GM23338 (cell line): ENCODE measurements at regions not wholly inside any gene's neighbourhood (a gene's known extent, or its start where the extent isn't known, plus 50 kb on each side); places are given as distances from the start of the nearest gene placed in this dataset.
"Not testable (repeated sequence)": the region's sequence is repeated elsewhere in the genome, so short reads cannot be mapped to it uniquely, and the experiment has no call there.

Experiments
- ATAC-seq: fragments of 200-7000 bp; cut with Tn5 transposase; 3 replicates; pipeline ENCODE4 v1.9.1; 2020
- DNase-seq: peaks from one replicate; pipeline ENCODE4 v3.0.0-alpha.2; 2015; ENCODE audit warnings: low spot score
- H2AFZ ChIP-seq: fragments of 200-600 bp; sonication (generic); 2 replicates; pipeline ENCODE4 v1.8.0; 2016; ENCODE audit warnings: antibody characterized with exemption, mild to moderate bottlenecking, moderate library complexity
- H3F3A ChIP-seq: fragments of 200-600 bp; sonication (generic); replicated peaks from 2 replicates; pipeline ENCODE4 v1.8.0; 2017; ENCODE audit warnings: antibody characterized with exemption, mixed run types, low read depth
- H3K27ac ChIP-seq: fragments of 200-600 bp; sonication (generic); 2 replicates; pipeline ENCODE4 v1.6.1; 2016; ENCODE audit warnings: low read depth
- H3K27me3 ChIP-seq: fragments of 200-600 bp; sonication (generic); 2 replicates; pipeline ENCODE4 v1.8.0; 2016; ENCODE audit warnings: mild to moderate bottlenecking, mixed run types, moderate library complexity; ENCODE audit not compliant: insufficient read depth
- H3K36me3 ChIP-seq: fragments of 200-600 bp; sonication (generic); 2 replicates; pipeline ENCODE4 v1.8.0; 2016; ENCODE audit warnings: mild to moderate bottlenecking; ENCODE audit not compliant: insufficient read depth
- H3K4me1 ChIP-seq: fragments of 200-600 bp; sonication (generic); 2 replicates; pipeline ENCODE4 v1.8.0; 2016; ENCODE audit warnings: mild to moderate bottlenecking, moderate library complexity; ENCODE audit not compliant: insufficient read depth
- H3K4me2 ChIP-seq: fragments of 200-600 bp; sonication (generic); 2 replicates; pipeline ENCODE4 v1.7.1; 2017; ENCODE audit warnings: mixed run types
- H3K4me3 ChIP-seq: fragments of 200-600 bp; sonication (generic); 2 replicates; pipeline ENCODE4 v1.6.1; 2016; ENCODE audit warnings: mixed run types
- H3K79me2 ChIP-seq: fragments of 200-600 bp; sonication (generic); replicated peaks from 2 replicates; pipeline ENCODE4 v1.8.0; 2017; ENCODE audit warnings: mild to moderate bottlenecking; ENCODE audit not compliant: insufficient read depth
- H3K9me2 ChIP-seq: fragments of 200-600 bp; sonication (generic); 2 replicates; pipeline ENCODE4 v1.8.0; 2017; ENCODE audit not compliant: insufficient read depth
- H4K20me1 ChIP-seq: fragments of 200-600 bp; sonication (generic); replicated peaks from 2 replicates; pipeline ENCODE4 v1.8.0; 2017; ENCODE audit warnings: mild to moderate bottlenecking; ENCODE audit not compliant: insufficient read depth
- H3K27ac Mint-ChIP-seq: 2 replicates; pipeline ENCODE4 v1.8.0; 2020; ENCODE audit warnings: inconsistent platforms, mild to moderate bottlenecking, moderate library complexity, mixed read lengths
- H3K27me3 Mint-ChIP-seq: 3 replicates; pipeline ENCODE4 v1.8.0; 2022; ENCODE audit warnings: low read depth, mild to moderate bottlenecking, moderate library complexity, mixed read lengths, inconsistent platforms; ENCODE audit not compliant: insufficient read depth, poor library complexity
- H3K36me3 Mint-ChIP-seq: 3 replicates; pipeline ENCODE4 v1.8.0; 2021; ENCODE audit warnings: low read depth, mild to moderate bottlenecking, inconsistent platforms, moderate library complexity, mixed read lengths
- H3K4me1 Mint-ChIP-seq: 3 replicates; pipeline ENCODE4 v1.8.0; 2020; ENCODE audit warnings: mild to moderate bottlenecking, inconsistent platforms, mixed read lengths
- H3K4me3 Mint-ChIP-seq: 3 replicates; pipeline ENCODE4 v1.8.0; 2021; ENCODE audit warnings: moderate library complexity, mild to moderate bottlenecking, inconsistent platforms, mixed read lengths
- H3K9me3 Mint-ChIP-seq: 3 replicates; pipeline ENCODE4 v1.8.0; 2020; ENCODE audit warnings: moderate library complexity, mild to moderate bottlenecking, inconsistent platforms, mixed read lengths
- EZH2 ChIP-seq: fragments of 200-600 bp; sonication (generic); IDR thresholded peaks from one replicate; pipeline ENCODE4 v1.8.0; 2017; ENCODE audit warnings: antibody characterized with exemption, mild to moderate bottlenecking, low read depth; ENCODE audit not compliant: unreplicated experiment
- ZNF114 ChIP-seq: fragments of 250-450 bp; sonication (Bioruptor Pico); IDR thresholded peaks from 2 replicates; pipeline ENCODE4 v1.5.0; 2020; ENCODE audit warnings: mild to moderate bottlenecking, moderate library complexity
- TF ChIP-seq, protein P1 (sequence below), 2 experiments: fragments of 200-600 bp in 1 of 2; sonication (generic) in 1 of 2; conservative IDR thresholded peaks; 2 replicates each; pipeline versions ENCODE4 v1.5.1 to v1.6.1; 2016 to 2017; ENCODE audit warnings: antibody characterized with exemption in 2 of 2, low read depth in 2 of 2, mild to moderate bottlenecking in 2 of 2, moderate library complexity in 1 of 2

DNA sequence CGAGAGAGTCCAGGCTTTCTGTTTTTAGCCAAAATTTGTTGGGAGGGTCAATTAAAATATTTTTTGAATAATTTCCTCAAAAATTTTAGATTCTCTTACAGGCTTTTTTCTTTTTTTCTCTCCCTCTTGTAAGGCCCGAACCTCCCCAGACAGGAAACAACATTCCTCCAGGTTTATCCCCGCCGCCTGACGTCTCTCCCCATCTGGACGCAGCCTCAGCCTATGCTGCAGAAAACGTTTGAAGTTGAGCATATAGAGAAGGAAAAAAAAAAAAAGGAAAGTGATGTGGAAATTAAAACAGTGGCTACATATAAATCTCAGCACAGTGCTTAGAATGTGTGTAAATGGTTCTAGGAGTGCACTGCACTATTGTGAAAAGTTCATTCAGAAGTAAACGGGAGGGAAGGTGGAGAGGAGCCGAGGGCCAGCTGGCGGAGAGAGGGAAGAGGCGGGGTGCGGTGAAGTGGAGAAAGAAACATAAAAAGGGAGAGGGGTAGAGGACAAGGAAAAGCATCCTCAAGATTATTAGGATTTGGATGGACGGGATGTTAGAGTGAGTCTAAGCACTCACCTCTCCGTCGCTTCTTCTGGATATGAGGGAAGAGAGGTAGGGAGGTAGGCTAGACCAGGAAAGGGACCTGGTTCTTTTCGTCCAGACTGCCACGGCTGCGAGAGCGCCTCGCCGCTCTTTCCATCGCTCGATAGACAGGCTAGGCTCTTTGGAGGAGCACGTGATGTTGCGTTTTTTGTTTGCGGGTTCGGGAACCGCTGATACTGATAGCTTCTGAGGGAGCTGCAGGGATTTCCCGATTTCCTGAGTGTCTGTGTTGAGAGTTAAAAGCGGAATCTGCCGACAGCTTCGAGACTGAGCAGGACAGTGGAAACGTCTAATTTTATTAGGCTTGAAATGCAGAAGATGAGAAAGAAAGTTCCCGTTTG is 98.7 kb downstream of the TRIM27 start:
- Mint-ChIP-seq H3K36me3 (no peaks in the 10 kb centered on the region), H3K9me3 (peaks cover 2% of the 10 kb centered on the region; the same call in 1 of the 3 replicates), H3K27me3 (peaks cover 62% of the 10 kb centered on the region), H3K4me1 (peaks cover 6% of the 10 kb centered on the region; the same call in 2 of the 3 replicates), H3K4me3 (peak overlapping the region; percentile 71), H3K27ac (no peak overlapping the region)
- Histone ChIP-seq H3K9me2 (no peaks in the 10 kb centered on the region), H3K4me3 (peak overlapping the region; percentile 62), H4K20me1 (peaks cover 7% of the 10 kb centered on the region), H3K79me2 (no peaks in the 10 kb centered on the region), H3K4me2 (peak overlapping the region; percentile 77), H3K27ac (no peak overlapping the region), H3K27me3 (peaks cover 100% of the 10 kb centered on the region), H3K36me3 (no peaks in the 10 kb centered on the region), H2AFZ (peak overlapping the region; percentile 91), H3F3A (no peaks in the 10 kb centered on the region), H3K4me1 (peaks cover 16% of the 10 kb centered on the region)
- DNase-seq, result peak; percentile 61
- ATAC-seq, result peak; percentile 85
- TF ChIP-seq ZNF114 (CRISPR knock-in tag), result no peak
- TF ChIP-seq EZH2, result peak; percentile 91

DNA sequence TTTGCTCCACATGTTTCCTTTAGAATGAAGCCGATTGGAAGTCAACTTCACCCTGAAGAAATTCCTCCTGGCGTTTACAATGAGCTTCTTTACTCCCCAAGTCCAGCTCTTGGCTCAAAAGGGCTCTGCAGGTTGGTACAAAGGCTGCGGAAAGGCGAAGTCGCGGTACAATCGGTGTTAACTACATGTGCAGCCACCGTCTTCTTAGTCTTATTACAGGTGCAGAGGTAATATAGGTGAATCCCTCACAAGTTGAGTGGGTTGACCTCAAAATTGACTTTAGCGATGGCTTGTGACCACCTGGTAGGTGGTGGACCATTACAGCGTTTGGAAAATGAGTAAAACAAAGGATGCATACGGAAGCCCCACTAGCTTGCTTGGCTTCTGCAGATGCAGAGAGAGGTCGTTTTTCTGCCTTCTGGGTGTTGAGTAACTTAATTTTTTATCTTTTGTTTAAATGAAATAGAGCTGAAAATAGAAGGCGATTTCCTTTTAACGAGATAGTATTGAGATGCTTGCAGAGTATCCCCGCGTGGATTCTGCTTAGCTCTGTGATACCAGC is 98.0 kb downstream of the TRIM27 start:
- H3K27ac ChIP-seq, result no peak overlapping the region
- peaks cover 2% of the 10 kb centered on the region; the same call in 1 of the 3 replicates for H3K9me3 Mint-ChIP-seq
- H3K27ac Mint-ChIP-seq, result no peak overlapping the region
- H3K79me2 ChIP-seq, result no peaks in the 10 kb centered on the region
- DNase-seq, result no peak
- ATAC-seq, result peak; percentile 32
- H3K4me3 Mint-ChIP-seq, result peak overlapping the region; percentile 71
- no peaks in the 10 kb centered on the region for H3K36me3 Mint-ChIP-seq
- H3K4me1 ChIP-seq, result peaks cover 16% of the 10 kb centered on the region
- peaks cover 7% of the 10 kb centered on the region for H4K20me1 ChIP-seq
- peaks cover 98% of the 10 kb centered on the region for H3K27me3 ChIP-seq
- peaks cover 68% of the 10 kb centered on the region for H3K27me3 Mint-ChIP-seq
- no peaks in the 10 kb centered on the region for H3K36me3 ChIP-seq
- TF ChIP-seq EZH2 (peak; percentile 85), ZNF114 (CRISPR knock-in tag) (no peak)
- TF ChIP-seq, protein P1, sequence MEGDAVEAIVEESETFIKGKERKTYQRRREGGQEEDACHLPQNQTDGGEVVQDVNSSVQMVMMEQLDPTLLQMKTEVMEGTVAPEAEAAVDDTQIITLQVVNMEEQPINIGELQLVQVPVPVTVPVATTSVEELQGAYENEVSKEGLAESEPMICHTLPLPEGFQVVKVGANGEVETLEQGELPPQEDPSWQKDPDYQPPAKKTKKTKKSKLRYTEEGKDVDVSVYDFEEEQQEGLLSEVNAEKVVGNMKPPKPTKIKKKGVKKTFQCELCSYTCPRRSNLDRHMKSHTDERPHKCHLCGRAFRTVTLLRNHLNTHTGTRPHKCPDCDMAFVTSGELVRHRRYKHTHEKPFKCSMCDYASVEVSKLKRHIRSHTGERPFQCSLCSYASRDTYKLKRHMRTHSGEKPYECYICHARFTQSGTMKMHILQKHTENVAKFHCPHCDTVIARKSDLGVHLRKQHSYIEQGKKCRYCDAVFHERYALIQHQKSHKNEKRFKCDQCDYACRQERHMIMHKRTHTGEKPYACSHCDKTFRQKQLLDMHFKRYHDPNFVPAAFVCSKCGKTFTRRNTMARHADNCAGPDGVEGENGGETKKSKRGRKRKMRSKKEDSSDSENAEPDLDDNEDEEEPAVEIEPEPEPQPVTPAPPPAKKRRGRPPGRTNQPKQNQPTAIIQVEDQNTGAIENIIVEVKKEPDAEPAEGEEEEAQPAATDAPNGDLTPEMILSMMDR (conservative IDR thresholded peaks at IDR 0.05; ENCODE audit: low read depth in 2 of 2), result no peak
- no peaks in the 10 kb centered on the region for H3F3A ChIP-seq
- no peaks in the 10 kb centered on the region for H3K9me2 ChIP-seq
- peak overlapping the region; percentile 62 for H3K4me3 ChIP-seq
- H3K4me2 ChIP-seq, result peak overlapping the region; percentile 77
- peaks cover 6% of the 10 kb centered on the region; the same call in 2 of the 3 replicates for H3K4me1 Mint-ChIP-seq
- H2AFZ ChIP-seq, result peak overlapping the region; percentile 91

DNA sequence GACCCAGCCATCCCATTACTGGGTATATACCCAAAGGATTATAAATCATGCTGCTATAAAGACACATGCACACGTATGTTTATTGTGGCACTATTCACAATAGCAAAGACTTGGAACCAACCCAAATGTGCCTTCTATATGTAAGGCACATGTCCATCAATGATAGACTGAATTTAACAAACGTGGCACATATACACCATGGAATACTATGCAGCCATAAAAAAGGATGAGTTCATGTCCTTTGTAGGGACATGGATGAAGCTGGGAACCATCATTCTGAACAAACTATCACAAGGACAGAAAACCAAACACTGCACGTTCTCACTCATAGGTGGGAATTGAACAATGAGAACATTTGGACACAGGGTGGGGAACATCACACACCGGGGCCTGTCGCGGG is 92.1 kb downstream of the TRIM27 start:
- H3K27ac ChIP-seq, H3K36me3 ChIP-seq, H3K36me3 Mint-ChIP-seq, ATAC-seq, H3K27ac Mint-ChIP-seq, H3K9me3 Mint-ChIP-seq, H3K4me2 ChIP-seq, H2AFZ ChIP-seq, H3K4me1 Mint-ChIP-seq, H3K4me3 ChIP-seq, H3F3A ChIP-seq, H3K79me2 ChIP-seq, H3K4me1 ChIP-seq, H4K20me1 ChIP-seq, H3K4me3 Mint-ChIP-seq, H3K9me2 ChIP-seq, DNase-seq: not testable (repeated sequence)
- peaks cover 46% of the 10 kb centered on the region for H3K27me3 Mint-ChIP-seq
- H3K27me3 ChIP-seq, result peaks cover 74% of the 10 kb centered on the region

DNA sequence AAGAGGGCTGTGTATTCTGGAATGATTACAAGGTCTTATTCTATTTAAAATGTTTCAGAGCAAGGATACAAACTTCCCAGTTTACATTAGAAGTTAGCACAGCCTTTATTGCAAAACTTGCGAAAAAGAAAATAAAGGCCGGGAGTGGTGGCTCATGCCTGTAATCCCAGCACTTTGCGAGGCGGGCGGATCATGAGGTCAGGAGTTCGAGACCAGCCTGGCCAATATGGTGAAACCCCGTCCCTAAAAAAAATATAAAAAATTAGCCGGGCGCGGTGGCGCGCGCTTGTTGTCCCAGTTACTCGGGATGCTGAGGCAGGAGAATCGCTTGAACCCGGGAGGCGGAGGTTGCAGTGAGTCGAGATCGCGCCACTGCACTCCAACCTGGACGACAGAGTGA is 87.1 kb downstream of the TRIM27 start:
- not testable (repeated sequence) for DNase-seq, ATAC-seq, H3F3A ChIP-seq, H3K4me2 ChIP-seq, H4K20me1 ChIP-seq, H3K9me2 ChIP-seq, H3K4me1 Mint-ChIP-seq, H3K4me3 Mint-ChIP-seq, H3K36me3 ChIP-seq, H3K27ac Mint-ChIP-seq, H3K27ac ChIP-seq, H2AFZ ChIP-seq, H3K36me3 Mint-ChIP-seq, H3K79me2 ChIP-seq, H3K4me1 ChIP-seq
- peak overlapping the region; percentile 96; the same call in 1 of the 2 replicates for H3K4me3 ChIP-seq
- peaks cover 10% of the 10 kb centered on the region; the same call in 2 of the 3 replicates for H3K9me3 Mint-ChIP-seq
- H3K27me3 Mint-ChIP-seq, result peaks cover 36% of the 10 kb centered on the region
- H3K27me3 ChIP-seq, result peaks cover 47% of the 10 kb centered on the region
